WTC11 (cell line): ENCODE measurements at regions not wholly inside any gene's neighbourhood (a gene's known extent, or its start where the extent isn't known, plus 50 kb on each side); places are given as distances from the start of the nearest gene placed in this dataset.

Source experiments
- ATAC-seq: fragments of 200-7000 bp; cut with Tn5 transposase; 2 replicates; pipeline ENCODE4 v1.10.0; 2021; ENCODE audit warnings: mild to moderate bottlenecking, moderate library complexity
- CTCF ChIA-PET: fragments of 300-600 bp; sonication (Branson Sonifier 250); formaldehyde crosslinking; loops from one replicate; lab custom pipeline; 2021; ENCODE audit warnings: antibody characterized with exemption; lab: Charles Lee
- POLR2A ChIA-PET: fragments of 350-600 bp; sonication (Branson Sonifier 250); formaldehyde crosslinking; loops from one replicate; lab custom pipeline; 2021; ENCODE audit warnings: antibody characterized with exemption; lab: Charles Lee
- DNase-seq: peaks from one replicate; pipeline ENCODE4 v3.0.0; 2021; ENCODE audit warnings: low spot score
- H3K27ac Mint-ChIP-seq: 2 replicates; pipeline ENCODE4 v1.8.0; 2021; ENCODE audit warnings: mixed read lengths
- H3K27me3 Mint-ChIP-seq: 2 replicates; pipeline ENCODE4 v1.8.0; 2021; ENCODE audit warnings: low read depth, mild to moderate bottlenecking, moderate library complexity, mixed read lengths
- H3K36me3 Mint-ChIP-seq: 2 replicates; pipeline ENCODE4 v1.8.0; 2021; ENCODE audit warnings: mixed read lengths
- H3K4me1 Mint-ChIP-seq: 2 replicates; pipeline ENCODE4 v1.8.0; 2022; ENCODE audit warnings: mixed read lengths
- H3K4me3 Mint-ChIP-seq: 2 replicates; pipeline ENCODE4 v1.8.0; 2021; ENCODE audit warnings: mild to moderate bottlenecking, moderate library complexity, mixed read lengths
- H3K9me3 Mint-ChIP-seq: 2 replicates; pipeline ENCODE4 v1.8.0; 2021; ENCODE audit warnings: mixed read lengths
- ATF6 ChIP-seq: sonication (generic); formaldehyde crosslinking; IDR thresholded peaks from 2 replicates; pipeline ENCODE4 v1.8.1; 2023; ENCODE audit warnings: mild to moderate bottlenecking, missing genetic modification reagents
- CBFB ChIP-seq: sonication (generic); formaldehyde crosslinking; IDR thresholded peaks from 2 replicates; pipeline ENCODE4 v1.8.1; 2022; ENCODE audit warnings: mild to moderate bottlenecking, low read depth, missing genetic modification reagents
- CREB1 ChIP-seq: sonication (generic); formaldehyde crosslinking; IDR thresholded peaks from 2 replicates; pipeline ENCODE4 v1.8.0; 2023; ENCODE audit warnings: mild to moderate bottlenecking, missing genetic modification reagents
- E2F4 ChIP-seq: sonication (generic); formaldehyde crosslinking; IDR thresholded peaks from 2 replicates; pipeline ENCODE4 v1.8.1; 2022; ENCODE audit warnings: low read depth, mild to moderate bottlenecking, moderate library complexity, missing genetic modification reagents, borderline replicate concordance
- FOXJ3 ChIP-seq: sonication (generic); formaldehyde crosslinking; IDR thresholded peaks from 2 replicates; pipeline ENCODE4 v1.9.0; 2021; ENCODE audit warnings: missing genetic modification reagents, mild to moderate bottlenecking, borderline replicate concordance
- HMGA2 ChIP-seq: fragments of 250-450 bp; sonication (Bioruptor Pico); IDR thresholded peaks from 2 replicates; pipeline ENCODE4 v1.4.0; 2021; ENCODE audit warnings: mild to moderate bottlenecking, moderate library complexity
- MAX ChIP-seq: sonication (generic); formaldehyde crosslinking; IDR thresholded peaks from 2 replicates; pipeline ENCODE4 v1.8.0; 2022; ENCODE audit warnings: mild to moderate bottlenecking, missing genetic modification reagents
- MYBL2 ChIP-seq: sonication (generic); formaldehyde crosslinking; IDR thresholded peaks from 2 replicates; pipeline ENCODE4 v1.8.1; 2023; ENCODE audit warnings: mild to moderate bottlenecking, moderate library complexity, missing genetic modification reagents
- NFATC4 ChIP-seq: fragments of 250-450 bp; sonication (Bioruptor Pico); IDR thresholded peaks from 2 replicates; pipeline ENCODE4 v1.9.0; 2021; ENCODE audit warnings: mild to moderate bottlenecking
- STAT6 ChIP-seq: sonication (generic); formaldehyde crosslinking; conservative IDR thresholded peaks from 2 replicates; pipeline ENCODE4 v1.8.1; 2023; ENCODE audit warnings: mild to moderate bottlenecking, low read depth, missing genetic modification reagents, moderate library complexity
- TCF7 ChIP-seq: sonication (generic); formaldehyde crosslinking; IDR thresholded peaks from 2 replicates; pipeline ENCODE4 v1.8.0; 2022; ENCODE audit warnings: mild to moderate bottlenecking, low read depth, missing genetic modification reagents, moderate library complexity
- TEAD1 ChIP-seq: sonication (generic); formaldehyde crosslinking; IDR thresholded peaks from 2 replicates; pipeline ENCODE4 v1.8.0; 2022; ENCODE audit warnings: mild to moderate bottlenecking, missing genetic modification reagents
- TP53 ChIP-seq: sonication (generic); formaldehyde crosslinking; IDR thresholded peaks from 2 replicates; pipeline ENCODE4 v1.8.1; 2023; ENCODE audit warnings: mild to moderate bottlenecking, missing genetic modification reagents
- USF1 ChIP-seq: sonication (generic); formaldehyde crosslinking; IDR thresholded peaks from 2 replicates; pipeline ENCODE4 v1.8.0; 2022; ENCODE audit warnings: mild to moderate bottlenecking, missing genetic modification reagents
- USF2 ChIP-seq: sonication (generic); formaldehyde crosslinking; IDR thresholded peaks from 2 replicates; pipeline ENCODE4 v1.8.1; 2023; ENCODE audit warnings: mild to moderate bottlenecking, missing genetic modification reagents, moderate library complexity
- ZNF219 ChIP-seq: sonication (generic); formaldehyde crosslinking; IDR thresholded peaks from 2 replicates; pipeline ENCODE4 v1.8.0; 2023; ENCODE audit warnings: missing genetic modification reagents, mild to moderate bottlenecking, borderline replicate concordance
- ZNF671 ChIP-seq: fragments of 250-450 bp; sonication (Bioruptor Pico); IDR thresholded peaks from 2 replicates; pipeline ENCODE4 v1.8.0; 2021; ENCODE audit warnings: mild to moderate bottlenecking

GRCh38 chr4:27928761-27929540 is 1068.3 kb downstream of the STIM2 start:
- ATAC-seq = no peak
- no peak for TF ChIP-seq TP53 (CRISPR knock-in tag)
- POLR2A ChIA-PET = no interaction called here
- no peaks in the 10 kb centered on the region for H3K9me3 Mint-ChIP-seq
- no peak overlapping the region for H3K4me3 Mint-ChIP-seq
- no peaks in the 10 kb centered on the region for H3K36me3 Mint-ChIP-seq
- DNase-seq = no peak
- no peaks in the 10 kb centered on the region for H3K4me1 Mint-ChIP-seq
- no peak overlapping the region for H3K27ac Mint-ChIP-seq
- no peaks in the 10 kb centered on the region for H3K27me3 Mint-ChIP-seq
- CTCF ChIA-PET = no interaction called here

GRCh38 chr4:27930291-27930690 is 1069.7 kb downstream of the STIM2 start:
- Mint-ChIP-seq H3K9me3 (no peaks in the 10 kb centered on the region), H3K27ac (no peak overlapping the region), H3K27me3 (no peaks in the 10 kb centered on the region), H3K4me1 (0 out of 2 replicates have a peak, but pooled peaks cover 3% of the 10 kb centered on the region), H3K4me3 (no peak overlapping the region), H3K36me3 (no peaks in the 10 kb centered on the region)
- TF ChIP-seq MAX (CRISPR knock-in tag) (no peak), ZNF219 (CRISPR knock-in tag) (no peak), FOXJ3 (no peak), ATF6 (no peak), ZNF671 (CRISPR knock-in tag) (no peak), TCF7 (CRISPR knock-in tag) (no peak), CREB1 (CRISPR knock-in tag) (no peak), TP53 (CRISPR knock-in tag) (no peak), USF1 (CRISPR knock-in tag) (no peak), NFATC4 (CRISPR knock-in tag) (no peak), E2F4 (CRISPR knock-in tag) (no peak), TEAD1 (CRISPR knock-in tag) (no peak), MYBL2 (CRISPR knock-in tag) (no peak), USF2 (CRISPR knock-in tag) (no peak), CBFB (CRISPR knock-in tag) (no peak), STAT6 (CRISPR knock-in tag) (no peak), HMGA2 (CRISPR knock-in tag) (no peak)
- ChIA-PET POLR2A (no interaction called here), CTCF (no interaction called here)
- DNase-seq (no peak), ATAC-seq (no peak)
